Activated T-cell treated with anti-CD3 and anti-CD28 coated beads for 4 hours (primary cell): ENCODE measurements at regions not wholly inside any gene's neighbourhood (a gene's known extent, or its start where the extent isn't known, plus 50 kb on each side); places are given as distances from the start of the nearest gene placed in this dataset.
"Not testable (repeated sequence)": the region's sequence is repeated elsewhere in the genome, so short reads cannot be mapped to it uniquely, and the experiment has no call there.

Source experiments
- DNase-seq: peaks from one replicate; pipeline ENCODE4 v3.0.0-alpha.2; 2020

GRCh38 chr5:14928661-14929060 lies 57.1 kb upstream of the ANKH start:
- no peak for DNase-seq

DNA sequence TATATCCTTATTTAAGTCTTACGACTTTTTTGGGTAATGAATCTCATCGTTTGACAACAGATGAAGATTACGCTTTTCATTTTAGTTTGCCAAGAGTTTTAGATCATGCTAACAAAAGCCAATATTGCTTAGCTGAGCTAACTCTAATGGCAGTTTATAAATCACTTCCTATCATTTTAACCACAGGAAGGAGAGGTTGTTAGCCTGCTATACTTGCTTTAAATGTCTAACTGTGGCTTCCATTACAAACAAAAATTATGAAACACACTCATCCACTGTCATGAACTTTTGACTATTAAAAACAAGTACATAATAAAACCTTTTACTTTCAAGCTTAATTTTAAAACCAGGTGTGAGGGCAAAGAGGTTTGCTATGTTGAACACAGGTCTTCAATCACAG lies 53.7 kb upstream of the ANKH start:
- DNase-seq: no peak

- not testable (repeated sequence) for DNase-seq
Measured at GRCh38 chr5:14922952-14923351, 51.4 kb upstream of the ANKH start.

DNA sequence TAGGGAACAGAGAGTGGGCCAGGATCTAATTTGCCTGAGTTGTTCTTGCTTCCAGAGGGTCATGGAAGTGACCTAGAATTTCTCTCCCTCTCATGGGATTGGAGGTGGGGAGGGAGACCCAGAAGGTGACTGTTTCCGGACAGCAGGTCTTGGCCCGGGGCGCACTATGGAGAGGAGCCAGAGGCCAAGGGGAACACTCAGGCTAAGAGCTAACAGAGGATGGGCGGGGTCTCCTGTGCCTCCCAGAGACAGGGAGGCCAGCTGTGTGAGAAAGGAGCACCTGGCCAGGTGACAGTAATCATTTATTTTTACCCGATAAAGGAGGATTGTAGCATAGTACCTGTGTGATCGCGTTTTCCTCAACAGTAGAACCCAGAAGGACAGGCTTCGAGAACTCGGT lies 50.9 kb upstream of the ANKH start:
- DNase-seq: no peak
